ENCODE measurements at regions not wholly inside any gene's neighbourhood (a gene's known extent, or its start where the extent isn't known, plus 50 kb on each side); places are given as distances from the start of the nearest gene placed in this dataset.

DNA sequence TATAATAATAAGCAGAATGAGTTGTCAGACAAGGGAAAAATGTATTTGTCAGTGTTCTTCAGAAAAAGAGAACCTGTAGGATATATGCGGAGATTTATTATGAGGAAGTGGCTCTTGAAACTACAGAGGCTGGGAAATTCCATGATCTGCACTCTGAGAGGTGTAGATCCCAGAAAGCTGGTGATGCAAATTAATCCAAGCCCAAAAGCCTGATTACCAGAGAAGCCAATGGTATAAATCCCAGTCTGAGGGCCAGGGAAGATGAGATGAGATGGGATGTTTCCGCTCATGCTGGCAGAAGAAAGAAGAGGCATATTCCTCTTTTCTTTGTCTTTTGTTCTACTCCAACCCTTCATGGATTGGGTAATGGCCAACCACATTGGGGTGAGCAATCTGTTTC lies 732.8 kb upstream of the IGFBP3 start:
- no peak for DNase-seq (ENCODE audit: extremely low read depth, low read depth)

DNA sequence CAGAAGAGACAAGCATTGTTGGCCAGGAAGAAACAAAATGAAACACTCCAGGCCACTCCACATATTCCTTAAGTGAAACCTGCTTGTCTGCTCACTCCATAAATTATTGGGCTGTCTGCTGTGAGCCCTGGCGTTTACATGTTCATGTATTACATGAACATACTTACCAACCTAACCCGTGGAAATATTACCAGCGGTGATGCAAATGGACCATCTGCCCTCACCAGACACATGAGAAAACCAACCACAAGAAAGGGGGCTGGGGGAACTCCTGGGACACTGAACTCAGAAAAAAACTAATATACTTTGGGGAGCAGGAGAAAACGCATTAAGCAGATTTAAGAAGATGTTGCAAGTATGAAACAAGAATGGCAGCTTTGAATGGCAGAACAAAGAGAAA lies 731.2 kb upstream of the IGFBP3 start:
- DNase-seq (ENCODE audit: extremely low read depth, low read depth), result no peak

DNA sequence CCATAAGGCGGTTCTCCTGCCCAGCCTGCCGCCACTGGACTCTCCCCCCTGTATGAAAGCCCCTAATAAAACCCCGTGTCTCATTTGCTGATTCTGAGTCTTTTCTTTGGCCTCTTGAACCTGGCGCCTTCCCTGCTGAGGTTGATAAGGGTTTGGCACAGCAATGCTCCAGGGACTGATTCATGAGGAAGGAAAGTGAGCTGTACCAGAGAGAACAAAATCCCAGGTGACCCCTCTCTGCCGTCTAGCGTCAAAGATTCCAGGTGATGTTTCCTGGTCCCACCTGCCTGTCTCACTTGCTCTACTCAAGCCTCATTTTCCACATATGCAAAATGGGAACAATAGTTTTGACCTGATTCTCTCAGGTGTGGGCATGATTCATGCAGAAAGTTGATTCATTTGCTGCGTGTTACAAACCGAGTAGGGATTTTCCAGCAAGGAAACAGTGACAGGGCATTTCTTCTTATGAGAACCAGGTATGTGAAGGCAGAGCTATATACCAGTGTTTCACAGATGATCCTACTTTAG lies 730.6 kb upstream of the IGFBP3 start:
- DNase-seq (ENCODE audit: extremely low read depth, low read depth), result no peak

DNA sequence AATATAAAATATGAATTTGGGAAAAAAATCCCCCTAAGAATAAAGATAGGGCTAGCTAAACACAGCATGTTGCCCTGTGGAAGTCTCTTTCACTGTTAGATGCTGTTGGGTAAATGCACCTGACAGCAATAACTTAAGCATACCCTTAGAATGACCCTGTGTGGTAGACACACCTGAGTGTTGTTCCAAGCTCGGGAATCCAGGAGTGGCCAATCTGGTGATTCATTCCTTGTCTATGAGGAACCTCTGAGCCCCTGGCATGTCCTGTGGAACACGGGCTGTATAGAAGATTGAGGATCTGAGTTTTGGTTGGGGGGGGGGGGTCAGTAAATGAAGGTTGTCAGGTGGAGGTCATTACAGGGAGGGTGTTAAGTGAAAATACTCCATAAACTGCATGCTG lies 730.0 kb upstream of the IGFBP3 start:
- DNase-seq (ENCODE audit: extremely low read depth, low read depth), result no peak

DNA sequence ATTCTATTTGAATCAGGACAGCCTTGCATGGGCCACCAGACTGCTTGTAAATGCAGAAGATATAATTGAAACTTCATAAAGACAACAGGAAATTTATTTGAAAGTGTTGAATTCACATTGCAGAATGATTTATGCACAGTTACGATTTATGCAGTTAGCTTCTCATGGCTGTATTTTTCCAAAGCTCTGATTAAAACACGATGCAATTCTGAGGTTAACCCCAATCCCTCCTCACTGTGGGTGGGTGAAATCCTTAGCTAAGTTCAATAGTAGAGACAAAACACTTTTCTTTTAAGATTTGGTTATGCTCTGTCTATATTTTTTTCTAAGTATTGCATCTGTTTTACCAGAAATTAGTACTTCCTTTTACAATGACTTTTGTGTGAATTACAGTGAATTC lies 728.8 kb upstream of the IGFBP3 start:
- no peak for DNase-seq (ENCODE audit: extremely low read depth, low read depth)

DNA sequence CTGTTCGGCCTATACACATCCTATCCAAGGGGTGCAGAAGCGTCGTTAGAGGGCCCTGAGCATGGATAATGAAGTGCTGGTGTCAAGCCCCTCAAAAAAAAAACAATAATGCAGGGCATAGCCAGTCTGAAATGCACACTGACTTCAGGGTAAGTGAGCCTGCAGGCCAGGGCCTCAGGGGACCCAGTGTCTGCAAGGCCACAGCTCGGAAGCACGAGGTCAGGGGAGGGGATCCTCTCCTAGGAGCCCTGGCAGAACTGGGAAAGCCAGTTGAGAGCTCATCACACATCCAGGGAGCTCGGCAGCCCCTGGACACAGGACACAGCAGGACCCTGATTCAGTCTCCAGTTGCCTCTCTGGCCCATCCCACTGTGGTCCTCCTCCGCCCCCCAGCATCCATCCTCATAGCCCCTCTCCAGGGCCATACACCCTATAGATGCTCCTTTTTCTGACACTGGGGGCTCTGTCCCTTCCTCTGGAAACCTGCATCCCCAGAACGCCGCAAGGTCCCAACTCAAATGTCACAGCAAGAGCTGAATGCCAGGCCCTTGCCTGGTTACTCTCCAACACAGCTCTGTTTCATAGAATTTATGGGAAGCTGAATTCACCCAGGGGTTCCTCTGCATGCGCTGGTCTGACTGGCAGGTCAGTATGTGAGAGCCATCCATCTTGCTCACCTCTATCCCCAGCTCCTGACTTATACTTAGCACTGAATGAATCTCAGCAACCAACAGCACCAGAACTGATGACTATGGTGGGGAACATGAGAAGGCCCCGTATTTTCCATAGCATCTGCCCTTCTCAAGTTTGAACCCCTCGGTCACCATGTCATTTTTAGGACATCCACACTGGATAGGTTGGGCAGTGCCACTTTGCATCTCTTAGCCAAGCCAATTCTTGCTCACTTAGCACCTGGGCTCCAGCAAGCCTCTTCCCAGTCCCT lies 717.0 kb upstream of the IGFBP3 start:
- DNase-seq (ENCODE audit: extremely low read depth, low read depth), result no peak

DNA sequence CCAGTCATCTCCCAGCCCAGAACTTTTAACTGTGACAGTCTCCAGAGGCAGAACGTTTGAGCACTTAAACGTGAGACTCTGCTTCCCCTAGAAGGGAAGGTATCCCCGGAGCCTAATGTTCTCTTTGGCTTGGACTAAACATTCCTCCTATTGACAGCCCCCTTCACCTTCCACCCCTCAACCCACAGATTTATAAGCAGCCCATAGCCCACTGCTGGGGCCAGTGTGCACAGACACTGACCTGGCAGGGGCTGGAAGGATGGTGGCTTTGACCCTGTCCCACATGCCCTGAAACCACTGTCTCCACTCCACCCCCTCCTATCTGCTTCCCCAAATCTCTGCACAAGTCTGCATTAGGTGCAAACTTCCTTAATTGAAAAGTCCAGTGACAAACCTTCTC lies 715.0 kb upstream of the IGFBP3 start:
- no peak for DNase-seq (ENCODE audit: extremely low read depth, low read depth)

DNA sequence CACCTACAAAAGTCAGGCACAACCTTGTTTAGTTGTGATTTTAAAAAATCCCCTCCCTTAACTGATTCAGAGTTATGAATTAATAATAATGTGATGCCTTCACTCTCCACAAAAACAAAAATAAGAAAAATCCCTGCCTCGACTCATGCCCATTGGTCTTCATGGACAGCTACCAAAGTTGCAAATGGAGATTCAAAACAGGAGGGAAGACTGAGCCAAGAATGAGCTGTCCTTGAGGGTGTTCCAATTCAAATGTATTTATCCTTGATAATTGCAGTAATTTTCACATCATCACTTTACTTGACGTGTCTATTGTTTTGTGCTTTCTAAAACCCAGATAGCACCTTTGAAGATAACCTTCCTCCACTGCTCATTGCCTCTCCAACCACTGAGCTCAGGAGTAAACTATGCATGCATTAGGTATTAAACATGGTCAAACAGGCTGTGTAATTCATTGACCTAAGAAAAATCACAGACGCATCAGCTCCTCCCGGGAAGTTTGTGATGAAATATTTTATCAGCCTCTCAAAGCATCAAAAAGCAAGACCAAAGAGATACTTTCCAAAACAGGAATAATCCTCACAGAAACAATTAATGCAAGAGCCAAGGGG lies 712.7 kb upstream of the IGFBP3 start:
- DNase-seq (ENCODE audit: extremely low read depth, low read depth), result no peak

DNA sequence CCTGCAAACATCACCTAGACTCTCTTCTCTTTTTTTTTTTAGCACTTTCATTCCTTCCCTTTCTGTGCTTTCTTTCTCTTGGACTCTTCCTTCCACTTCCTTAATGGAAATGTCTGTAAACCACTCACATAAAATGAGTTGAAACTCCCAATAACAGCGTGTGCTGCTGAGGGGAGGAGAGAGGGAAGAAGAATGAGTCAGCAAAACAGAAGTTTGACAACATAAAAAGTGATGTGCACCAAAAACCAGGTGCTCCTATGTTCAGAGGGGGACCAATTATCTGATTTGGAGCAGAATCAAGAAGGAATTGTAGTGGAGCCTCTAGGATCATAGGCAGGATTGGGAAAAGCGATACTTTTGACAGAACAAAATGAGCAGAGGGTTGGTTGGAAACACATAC lies 712.1 kb upstream of the IGFBP3 start:
- DNase-seq (ENCODE audit: extremely low read depth, low read depth), result no peak

DNA sequence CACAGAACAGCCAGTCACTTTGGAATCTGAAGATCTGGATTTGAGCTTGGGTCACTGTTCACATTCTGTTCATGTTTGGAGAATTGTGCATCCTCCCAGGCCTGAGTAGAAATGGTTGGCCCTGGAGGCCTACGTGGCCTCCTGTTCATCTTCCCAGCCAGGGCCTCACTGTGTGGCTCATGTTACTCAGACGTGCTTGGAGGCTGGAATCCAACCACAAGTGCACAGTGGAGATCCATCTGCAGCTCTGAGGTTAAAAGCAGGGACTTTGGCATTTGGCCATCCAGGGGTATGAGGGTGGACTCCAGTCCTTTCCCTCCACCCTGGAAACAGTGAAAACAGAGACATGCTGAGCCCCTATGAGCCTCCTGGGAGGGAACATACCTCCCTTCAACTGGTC lies 709.0 kb upstream of the IGFBP3 start:
- no peak for DNase-seq (ENCODE audit: extremely low read depth, low read depth)

DNA sequence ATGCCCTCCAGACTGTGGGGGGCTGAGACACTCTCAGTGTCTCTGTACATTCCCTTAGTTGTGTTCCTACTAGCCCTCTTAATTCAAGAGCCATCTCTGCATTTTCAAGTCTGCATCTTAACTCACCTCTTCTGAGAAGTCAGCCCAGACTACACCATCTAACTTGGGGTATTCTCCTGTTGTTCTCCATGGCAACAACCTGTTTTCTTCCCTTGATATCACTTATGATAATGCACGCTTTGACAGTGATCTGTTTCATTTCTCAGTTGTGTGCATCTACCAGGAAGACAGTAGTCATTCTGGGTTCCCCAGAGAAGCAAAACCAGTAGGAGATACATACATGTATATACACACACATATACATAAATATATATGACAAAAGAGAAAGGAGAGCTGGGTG lies 707.3 kb upstream of the IGFBP3 start:
- no peak for DNase-seq (ENCODE audit: extremely low read depth, low read depth)

DNA sequence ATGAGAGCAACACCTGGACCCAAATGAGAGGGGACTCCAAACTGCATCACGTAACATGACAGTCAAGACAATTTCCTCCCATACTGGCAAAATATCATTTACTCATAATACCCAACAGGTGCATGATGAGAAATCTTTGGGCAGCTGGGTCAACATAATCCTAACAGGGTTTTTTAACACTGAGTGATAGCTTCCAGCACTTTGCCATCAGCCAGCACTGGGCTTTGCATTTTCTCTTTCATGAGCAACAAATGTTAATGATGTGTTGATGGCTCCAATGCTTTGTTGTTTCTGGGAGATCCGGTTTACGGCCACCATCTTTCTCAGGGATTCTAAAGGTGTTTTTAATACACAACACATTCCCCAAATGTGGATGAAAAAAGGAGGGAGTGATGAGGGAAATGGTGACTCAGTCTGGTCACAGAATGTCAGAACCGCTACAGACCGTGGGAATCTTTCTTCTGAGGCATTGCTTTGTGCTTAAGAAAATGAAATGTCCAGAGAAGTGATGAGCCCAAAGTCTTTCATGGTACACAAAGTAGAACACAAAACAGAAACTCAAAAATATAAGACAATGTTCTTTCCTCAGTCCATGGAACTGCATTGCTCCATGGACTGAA lies 705.7 kb upstream of the IGFBP3 start:
- DNase-seq (ENCODE audit: extremely low read depth, low read depth), result no peak

DNA sequence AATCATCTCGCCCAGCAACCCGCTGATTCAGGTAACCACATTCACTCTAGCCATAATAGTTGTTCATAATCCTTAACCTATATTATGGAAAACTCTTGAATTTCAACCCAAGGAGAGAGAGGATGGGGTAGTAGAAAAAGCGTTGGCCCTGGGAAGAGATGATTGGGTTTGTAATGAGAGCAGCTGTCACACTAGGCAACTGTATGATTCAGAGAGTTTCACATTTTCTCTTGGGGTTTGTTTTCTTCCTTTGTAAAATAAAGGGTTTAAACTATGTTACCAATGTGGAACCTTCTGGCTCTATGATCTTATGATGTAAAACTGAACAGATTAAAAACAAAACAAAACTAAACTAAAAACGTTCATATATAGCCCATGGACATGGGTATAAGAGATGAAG lies 705.2 kb upstream of the IGFBP3 start:
- no peak for DNase-seq (ENCODE audit: extremely low read depth, low read depth)

DNA sequence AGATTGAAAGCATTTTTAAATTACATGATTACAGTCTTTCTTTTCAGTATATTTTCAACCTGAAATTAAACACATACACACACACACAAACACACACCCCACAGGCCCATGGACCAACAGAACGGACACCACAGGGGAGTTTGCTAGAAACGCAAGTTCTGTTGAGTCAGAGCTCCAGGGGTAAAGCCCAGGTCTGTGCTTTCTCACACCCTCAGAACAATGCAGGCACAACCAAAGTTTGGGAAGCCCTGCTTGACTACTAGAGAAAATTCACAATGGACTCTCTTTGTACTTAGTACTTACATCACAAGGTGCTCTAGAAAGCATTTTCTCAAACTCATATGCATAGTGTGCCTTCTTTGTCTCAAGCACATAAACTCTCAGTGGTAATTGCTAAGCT lies 704.0 kb upstream of the IGFBP3 start:
- DNase-seq (ENCODE audit: extremely low read depth, low read depth), result no peak

DNA sequence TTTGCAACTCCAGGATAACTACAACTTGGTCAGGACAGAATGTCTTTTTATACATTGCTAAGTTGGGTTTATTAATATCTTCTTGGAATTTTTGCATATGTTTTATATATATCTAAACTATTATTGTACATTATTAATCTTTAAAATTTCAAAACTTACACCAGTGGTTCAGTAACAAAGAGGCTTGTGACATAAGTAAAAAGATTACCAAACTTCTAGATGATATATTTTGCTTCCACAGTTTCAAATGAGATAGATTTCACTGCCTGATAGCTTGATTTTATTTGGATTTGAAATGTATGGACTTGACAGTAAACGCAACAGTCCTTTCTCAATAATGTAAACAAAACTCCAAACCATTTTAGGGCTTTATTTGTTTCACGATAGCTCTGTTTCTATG lies 701.2 kb upstream of the IGFBP3 start:
- no peak for DNase-seq (ENCODE audit: extremely low read depth, low read depth)

DNA sequence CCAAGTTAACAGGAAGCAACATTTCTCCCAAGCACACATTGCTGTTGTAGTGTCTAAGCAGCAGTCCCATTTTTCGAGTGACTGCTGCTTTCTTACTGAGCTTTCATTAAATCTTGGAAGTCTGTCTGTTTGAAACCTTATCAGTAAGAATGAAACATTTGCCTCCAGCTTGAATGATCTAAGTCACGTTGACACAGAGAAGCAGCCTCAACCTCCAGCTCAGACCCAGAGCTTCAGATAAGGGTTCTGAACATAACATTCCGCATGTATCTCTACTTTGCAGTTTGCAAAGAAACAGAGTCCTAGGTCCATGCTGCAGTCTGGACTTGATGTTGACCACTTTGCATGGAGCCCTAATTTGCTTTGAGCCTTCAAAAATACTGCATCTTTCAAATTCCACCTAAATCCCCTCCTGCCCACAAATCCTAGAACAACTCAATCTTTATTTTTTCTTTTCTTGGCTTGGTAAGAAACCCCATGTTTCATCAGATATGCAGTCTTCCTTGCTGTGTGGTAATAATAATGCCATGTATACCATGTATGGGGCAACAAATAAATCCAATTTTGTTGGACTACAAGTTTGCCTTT lies 698.7 kb upstream of the IGFBP3 start:
- no peak for DNase-seq (ENCODE audit: extremely low read depth, low read depth)

DNA sequence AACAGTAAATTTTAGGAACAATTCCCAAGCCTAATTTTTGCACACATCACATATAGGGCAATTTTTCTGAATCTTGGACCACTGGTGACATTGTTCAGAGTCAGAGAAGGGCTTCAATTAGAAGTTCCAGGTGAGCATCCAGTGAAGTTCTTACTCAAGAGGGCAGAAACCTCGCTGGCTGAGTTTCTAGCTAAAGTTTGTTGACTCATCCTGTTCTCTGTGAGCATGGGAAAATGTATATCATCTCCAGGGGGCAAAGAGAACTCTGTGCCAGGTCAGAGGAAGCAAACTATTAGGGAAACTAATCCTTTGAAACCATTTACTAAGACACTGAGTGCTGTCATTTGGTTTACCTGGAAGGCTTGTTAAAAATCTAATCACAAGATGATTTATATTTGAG lies 695.6 kb upstream of the IGFBP3 start:
- no peak for DNase-seq (ENCODE audit: extremely low read depth, low read depth)

DNA sequence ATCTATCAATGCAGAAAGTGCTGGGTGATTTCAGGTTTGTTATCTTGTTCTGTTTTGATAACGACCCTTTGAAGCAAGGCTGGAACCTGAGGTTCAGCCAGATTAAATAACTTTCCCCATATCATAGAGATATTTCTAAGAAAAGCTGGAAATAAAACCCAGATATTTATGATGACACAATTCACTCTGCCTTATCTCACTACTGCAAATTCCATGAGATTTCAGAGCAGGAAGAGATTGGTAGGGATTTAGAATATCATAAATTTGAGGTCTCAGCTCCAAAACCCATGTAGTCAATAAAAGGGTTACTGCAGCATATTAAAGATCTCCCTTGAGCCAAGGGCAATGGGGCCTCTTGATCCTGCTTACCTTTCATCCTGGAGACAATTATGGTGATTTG lies 692.5 kb upstream of the IGFBP3 start:
- no peak for DNase-seq (ENCODE audit: extremely low read depth, low read depth)

DNA sequence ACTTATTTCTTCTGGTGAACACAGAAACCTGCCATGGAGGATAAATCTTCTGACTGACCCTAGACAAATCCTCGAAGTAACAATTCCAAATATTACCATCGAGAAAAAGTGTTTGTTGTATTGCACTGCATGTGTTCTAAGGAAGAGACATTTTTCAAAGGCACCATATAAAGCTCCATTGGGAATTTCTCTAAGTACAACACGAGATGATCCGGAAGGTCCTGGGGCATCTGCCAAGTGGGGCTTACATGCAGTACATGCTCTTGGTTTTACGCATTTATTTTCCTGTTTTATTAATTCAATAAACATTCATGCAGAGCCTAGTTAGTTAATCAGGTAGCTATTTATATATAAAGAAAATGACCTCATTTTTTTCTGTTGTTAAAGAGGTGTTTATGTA lies 692.0 kb upstream of the IGFBP3 start:
- no peak for DNase-seq (ENCODE audit: extremely low read depth, low read depth)

DNA sequence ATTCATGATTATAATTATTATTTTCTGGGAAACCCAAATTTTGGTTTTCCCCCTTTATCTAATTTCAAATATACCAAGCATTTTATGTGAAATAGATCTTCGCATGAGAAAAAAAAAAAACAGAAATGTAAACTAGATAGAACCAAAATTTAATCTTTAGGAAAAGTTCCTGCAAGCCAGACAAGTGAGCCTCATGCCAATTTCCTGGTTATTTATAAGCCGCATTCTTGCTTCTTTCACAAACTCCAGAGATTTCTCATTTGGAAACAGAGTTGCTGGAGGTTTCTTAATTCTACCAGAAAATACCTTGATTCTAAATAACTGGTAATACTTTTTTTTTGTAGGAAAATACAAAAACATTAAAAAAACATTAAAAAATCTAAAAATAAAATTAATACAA lies 690.4 kb upstream of the IGFBP3 start:
- DNase-seq (ENCODE audit: extremely low read depth, low read depth), result no peak

DNA sequence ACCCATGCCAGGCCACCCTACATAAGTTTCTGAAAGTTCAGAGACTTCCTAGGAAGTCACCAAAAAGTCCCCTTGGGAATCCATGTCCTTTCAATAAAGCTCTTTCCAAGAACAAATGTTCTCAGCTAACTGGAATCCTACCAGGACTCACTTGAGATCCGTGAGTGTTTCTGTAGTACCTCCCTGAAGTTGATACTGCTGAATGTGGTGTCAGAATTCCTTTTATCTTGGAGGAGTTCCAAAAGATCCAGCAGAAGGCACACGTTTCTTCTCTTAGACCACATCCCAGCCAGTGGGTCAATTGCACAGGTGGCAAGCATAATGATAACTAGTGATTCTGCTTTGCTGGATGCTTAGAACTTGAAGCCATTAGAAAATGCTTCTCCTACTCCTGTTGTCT lies 689.7 kb upstream of the IGFBP3 start:
- DNase-seq (ENCODE audit: extremely low read depth, low read depth), result no peak

Data from NCI-H460 (cell line).